HG02623 (cell line): ENCODE measurements at regions not wholly inside any gene's neighbourhood (a gene's known extent, or its start where the extent isn't known, plus 50 kb on each side); places are given as distances from the start of the nearest gene placed in this dataset.
"Not testable (repeated sequence)": the region's sequence is repeated elsewhere in the genome, so short reads cannot be mapped to it uniquely, and the experiment has no call there.

Experiments
- ATAC-seq: cut with Tn5 transposase; IDR thresholded peaks from one replicate; pipeline ENCODE4 v1.9.1; 2021; ENCODE audit warnings: moderate library complexity; ENCODE audit not compliant: unreplicated experiment

GRCh38 chr15:36039996-36040572, 494.1 kb upstream of the DPH6 start:
- ATAC-seq: no peak

GRCh38 chr15:36047018-36047716, 501.2 kb upstream of the DPH6 start:
- ATAC-seq: not testable (repeated sequence)

- ATAC-seq: no peak
Observed at GRCh38 chr15:36050899-36051298, 504.9 kb upstream of the DPH6 start.

- not testable (repeated sequence) for ATAC-seq
Observed at GRCh38 chr15:36052641-36053040, 506.7 kb upstream of the DPH6 start.

GRCh38 chr15:36053746-36054145, 507.8 kb upstream of the DPH6 start:
- ATAC-seq: no peak

GRCh38 chr15:36059596-36059995, 513.6 kb upstream of the DPH6 start:
- no peak for ATAC-seq

- no peak for ATAC-seq
Observed at GRCh38 chr15:36062357-36062756, 516.4 kb upstream of the DPH6 start.

GRCh38 chr15:36066757-36067156, 512.7 kb upstream of the CDIN1 start:
- no peak for ATAC-seq

- ATAC-seq: no peak
Observed at GRCh38 chr15:36067483-36068274, 511.7 kb upstream of the CDIN1 start.

- no peak for ATAC-seq
Observed at GRCh38 chr15:36075333-36075732, 504.1 kb upstream of the CDIN1 start.

GRCh38 chr15:36079021-36079420, 500.4 kb upstream of the CDIN1 start:
- ATAC-seq: no peak

GRCh38 chr15:36080759-36081158, 498.7 kb upstream of the CDIN1 start:
- no peak for ATAC-seq

GRCh38 chr15:36090286-36090946, 489.0 kb upstream of the CDIN1 start:
- ATAC-seq: no peak

- no peak for ATAC-seq
Observed at GRCh38 chr15:36106640-36107335, 472.6 kb upstream of the CDIN1 start.

- ATAC-seq: no peak
Observed at GRCh38 chr15:36108541-36108940, 470.9 kb upstream of the CDIN1 start.

GRCh38 chr15:36109943-36110658, 469.3 kb upstream of the CDIN1 start:
- ATAC-seq: no peak

GRCh38 chr15:36110659-36110993, 468.8 kb upstream of the CDIN1 start:
- no peak for ATAC-seq

GRCh38 chr15:36117296-36117787, 462.1 kb upstream of the CDIN1 start:
- ATAC-seq: no peak

- no peak for ATAC-seq
Observed at GRCh38 chr15:36126194-36126593, 453.2 kb upstream of the CDIN1 start.

GRCh38 chr15:36130641-36131310, 448.6 kb upstream of the CDIN1 start:
- no peak for ATAC-seq
